ENCODE measurements at regions not wholly inside any gene's neighbourhood (a gene's known extent, or its start where the extent isn't known, plus 50 kb on each side); places are given as distances from the start of the nearest gene placed in this dataset.

DNA sequence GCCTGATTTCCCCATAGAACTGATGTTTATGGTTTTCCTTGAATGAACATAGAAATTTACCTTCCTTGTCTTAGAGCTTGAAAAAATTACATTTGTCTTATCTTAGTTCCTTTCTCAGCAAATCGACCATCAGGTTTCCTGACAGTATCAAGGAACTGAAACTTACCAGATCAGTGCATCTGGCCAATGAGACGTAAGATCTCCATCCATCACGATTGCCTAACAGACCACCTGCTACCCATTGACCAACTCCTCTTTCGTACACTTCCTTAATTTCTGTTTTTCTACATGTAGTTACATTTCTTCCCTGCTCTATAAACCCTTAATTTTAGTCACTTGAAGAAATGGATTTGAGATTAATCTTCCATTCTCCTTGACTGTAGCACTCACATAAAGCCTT is 57.4 kb upstream of the TMPRSS15 start:
- DNase-seq = no peak

DNA sequence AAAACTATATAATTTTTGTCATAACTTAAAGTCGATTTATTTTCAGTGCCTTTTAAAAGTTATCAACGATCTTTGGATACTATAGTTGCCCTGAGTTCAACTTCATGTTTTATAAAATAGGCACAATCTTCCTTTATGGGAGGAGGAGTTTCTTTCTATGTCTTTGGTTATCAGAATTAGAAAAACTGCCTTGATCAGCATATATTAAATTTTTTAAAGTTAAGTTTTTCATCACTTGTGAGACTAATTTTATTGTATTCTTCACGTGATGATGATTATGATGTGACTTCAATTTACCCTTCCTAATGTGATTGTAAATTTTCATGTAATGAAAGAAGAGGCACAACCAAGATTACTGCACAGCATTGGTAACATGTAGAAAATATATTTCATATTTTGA is 58.2 kb upstream of the TMPRSS15 start:
- no peak for DNase-seq

DNA sequence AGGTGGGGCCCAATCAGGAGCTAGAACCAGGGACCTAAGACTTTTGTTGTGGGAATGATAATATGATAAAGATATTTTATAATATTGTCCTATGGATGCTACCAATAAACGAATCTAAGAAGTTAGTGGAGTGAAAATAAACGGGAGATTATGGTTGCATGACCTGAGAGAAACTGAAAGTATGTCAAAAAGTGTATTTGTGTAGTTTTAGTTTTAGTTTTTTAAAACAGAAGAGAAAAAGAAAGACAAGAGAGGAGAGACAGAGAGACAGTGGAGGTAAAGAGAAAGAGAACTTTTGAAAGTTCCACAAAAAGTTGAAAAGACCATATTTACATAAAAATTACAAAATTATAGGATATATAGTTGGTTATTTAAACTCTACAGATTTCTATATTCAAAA is 64.1 kb upstream of the TMPRSS15 start:
- DNase-seq = no peak

DNA sequence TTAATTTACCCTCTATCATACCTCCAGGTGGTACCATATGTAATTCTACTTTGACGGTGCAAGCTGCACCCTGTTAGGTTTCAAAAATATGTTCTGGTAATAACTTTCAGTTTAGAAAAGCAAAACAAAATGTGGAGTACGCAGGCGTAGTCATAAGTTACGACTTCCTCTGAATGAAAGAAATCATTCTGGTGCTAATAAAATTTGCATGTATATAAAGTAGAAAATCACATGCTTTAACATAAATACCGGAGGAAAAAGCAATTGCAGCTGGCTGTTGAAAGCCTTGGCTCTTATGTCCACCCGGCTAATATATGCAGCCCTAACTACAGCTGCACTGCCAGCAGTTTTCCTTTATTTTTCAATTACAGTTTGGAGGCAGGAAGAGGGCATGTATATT is 65.2 kb upstream of the TMPRSS15 start:
- peak; percentile 9 for DNase-seq

DNA sequence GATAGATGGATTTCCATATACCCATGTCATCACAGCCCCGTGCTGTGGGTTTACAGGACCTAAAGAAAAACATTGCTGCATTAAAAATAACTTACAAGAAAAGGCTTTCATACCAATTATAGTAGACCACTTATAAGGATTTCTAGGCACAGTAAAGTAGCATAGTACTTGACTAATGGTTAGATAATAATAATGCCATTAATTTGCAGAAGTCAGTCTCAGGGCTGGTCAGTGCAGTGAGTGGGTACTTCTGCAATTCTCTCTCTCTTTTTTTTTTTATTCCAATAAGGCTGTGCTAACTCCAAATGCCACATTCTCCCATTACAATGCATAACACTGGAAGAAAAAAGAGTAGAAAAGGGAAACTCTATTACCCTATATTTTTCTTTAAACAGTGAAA is 73.1 kb upstream of the TMPRSS15 start:
- no peak for DNase-seq

DNA sequence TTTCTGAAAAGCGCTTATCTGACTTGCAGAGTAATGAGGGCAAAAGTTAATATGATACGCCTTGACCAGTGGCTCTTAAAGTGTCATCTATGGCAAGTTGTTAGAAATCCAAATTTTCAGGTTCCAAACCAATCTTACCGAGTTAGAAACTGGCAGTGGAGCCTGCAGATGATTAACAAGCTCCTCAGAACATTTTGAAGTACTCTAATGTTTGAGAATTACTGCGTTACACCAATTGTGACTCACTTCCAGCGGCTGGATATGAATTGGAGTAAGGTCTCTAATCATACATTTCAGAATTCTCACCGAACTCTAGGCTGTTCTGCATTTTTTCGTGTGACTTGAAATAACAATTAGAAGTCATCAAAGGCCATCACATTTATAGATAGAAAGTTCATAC is 73.5 kb upstream of the TMPRSS15 start:
- no peak for DNase-seq

DNA sequence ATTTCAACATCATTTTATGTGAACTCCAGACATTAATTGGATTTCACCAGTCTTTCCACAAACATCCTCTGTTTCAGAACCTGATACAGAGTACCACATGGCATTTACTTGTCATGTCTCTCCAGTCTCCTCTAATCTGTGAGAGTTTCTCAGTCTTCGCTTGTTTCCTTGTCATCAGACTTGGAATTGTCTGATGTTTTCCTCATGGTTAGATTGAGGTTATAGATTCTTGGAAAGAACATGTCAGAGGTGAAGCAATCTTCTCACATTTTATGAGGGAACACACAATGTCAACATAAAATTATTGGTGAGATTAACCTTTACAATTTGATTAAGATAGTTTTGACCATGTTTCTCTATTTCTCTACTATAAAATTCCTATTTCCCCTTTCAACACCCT is 74.9 kb upstream of the TMPRSS15 start:
- DNase-seq = no peak

DNA sequence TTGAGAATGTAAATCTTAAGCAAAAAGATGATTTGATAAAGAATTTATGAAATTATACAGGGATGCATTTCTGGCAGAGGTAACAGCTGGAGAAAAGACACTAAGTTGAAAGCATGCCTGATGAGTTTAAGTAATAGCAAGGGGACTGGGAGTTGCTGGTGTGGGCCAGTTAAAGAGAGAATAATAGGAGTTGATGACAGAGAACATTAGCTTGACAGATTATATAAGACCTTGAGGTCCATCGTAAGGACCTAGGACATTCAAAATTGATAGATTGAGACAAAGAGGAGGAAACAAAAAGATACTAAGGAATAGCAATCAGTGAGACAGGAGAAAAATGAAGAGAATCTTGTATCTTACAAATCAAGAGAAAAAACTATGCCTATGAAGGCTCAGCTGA is 84.7 kb upstream of the TMPRSS15 start:
- no peak for DNase-seq

DNA sequence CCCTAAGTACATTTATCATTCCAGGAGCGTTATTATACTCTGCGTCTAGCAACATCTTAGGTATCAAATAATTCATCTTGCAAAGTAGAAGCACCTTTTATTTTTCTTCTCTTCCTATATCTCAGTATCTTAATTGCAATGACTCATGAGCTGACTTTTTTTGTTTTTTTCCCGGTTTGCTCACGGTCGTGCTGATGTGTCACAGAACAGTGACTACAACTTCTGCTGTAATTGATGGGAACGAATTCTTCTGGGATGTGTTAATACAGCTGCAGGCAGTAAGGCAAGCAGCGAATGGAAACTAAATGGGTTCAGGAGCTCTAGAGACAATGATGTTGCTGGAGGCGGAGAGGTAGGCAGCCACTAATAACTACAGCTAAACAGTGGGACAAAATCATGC is 89.8 kb upstream of the TMPRSS15 start:
- DNase-seq = no peak

DNA sequence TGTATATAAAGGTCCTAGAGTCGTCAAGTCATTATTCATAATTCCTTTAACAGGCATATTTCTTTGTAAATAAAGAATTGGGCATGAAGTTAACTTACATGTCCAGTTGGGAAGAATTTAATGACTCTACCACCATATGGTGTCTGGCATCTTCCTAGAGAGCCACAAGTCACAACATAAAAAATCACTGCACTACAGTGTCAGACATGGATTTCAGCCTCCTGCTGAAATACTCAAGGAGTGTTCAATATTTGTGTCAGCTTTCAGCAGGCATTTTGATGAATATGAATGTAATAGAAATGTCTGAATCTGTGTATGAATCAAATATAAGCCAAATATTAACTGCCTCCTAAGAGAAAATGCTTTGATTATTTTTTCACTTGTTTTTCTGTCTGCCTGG is 91.9 kb upstream of the TMPRSS15 start:
- no peak for DNase-seq

DNA sequence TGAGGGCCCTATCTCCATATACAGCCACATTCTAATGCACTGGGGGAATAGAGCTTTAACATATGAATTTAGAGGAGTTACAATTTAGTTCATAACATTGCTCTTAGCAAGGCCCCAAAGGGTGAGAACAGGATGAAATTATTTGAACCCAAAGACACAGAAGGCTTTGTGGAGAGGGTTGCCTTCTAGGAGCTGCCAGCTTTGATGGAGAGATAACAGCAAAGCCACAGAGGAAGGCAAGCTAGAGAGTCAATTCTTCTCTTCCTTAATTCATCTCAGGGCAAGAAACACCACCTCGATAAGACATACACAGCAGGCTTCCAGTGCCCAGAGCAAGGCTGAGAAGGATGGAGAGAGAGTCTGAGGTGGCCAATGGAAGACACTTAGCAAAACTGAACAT is 94.8 kb upstream of the TMPRSS15 start:
- no peak for DNase-seq

DNA sequence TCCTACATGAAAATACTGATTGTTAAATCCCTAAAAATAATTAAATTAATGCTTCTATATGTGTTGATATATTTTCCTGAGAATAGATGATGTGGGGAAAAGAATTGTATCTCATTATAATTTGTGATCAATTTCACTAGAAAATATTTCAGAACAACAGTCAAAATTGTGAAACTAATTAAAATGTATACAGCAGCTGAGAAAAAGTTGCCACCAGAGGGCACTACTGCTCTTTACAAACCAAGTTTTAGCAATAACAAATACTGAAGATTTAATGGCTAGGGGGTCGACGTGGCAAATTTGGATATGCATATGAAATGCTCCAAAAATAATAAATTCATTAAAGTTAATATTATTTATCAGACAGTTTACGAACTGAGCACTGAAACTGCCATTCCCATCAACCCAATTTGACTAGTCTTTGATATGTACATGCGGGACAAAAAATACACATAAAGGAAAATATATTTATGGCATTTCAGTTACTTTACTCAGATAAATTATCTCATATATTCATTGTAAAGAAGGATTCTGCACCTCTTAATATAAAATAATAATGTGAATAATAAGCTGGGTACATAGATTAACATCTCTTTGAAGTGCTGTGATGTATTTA is 96.3 kb upstream of the TMPRSS15 start:
- DNase-seq = peak; percentile 15

DNA sequence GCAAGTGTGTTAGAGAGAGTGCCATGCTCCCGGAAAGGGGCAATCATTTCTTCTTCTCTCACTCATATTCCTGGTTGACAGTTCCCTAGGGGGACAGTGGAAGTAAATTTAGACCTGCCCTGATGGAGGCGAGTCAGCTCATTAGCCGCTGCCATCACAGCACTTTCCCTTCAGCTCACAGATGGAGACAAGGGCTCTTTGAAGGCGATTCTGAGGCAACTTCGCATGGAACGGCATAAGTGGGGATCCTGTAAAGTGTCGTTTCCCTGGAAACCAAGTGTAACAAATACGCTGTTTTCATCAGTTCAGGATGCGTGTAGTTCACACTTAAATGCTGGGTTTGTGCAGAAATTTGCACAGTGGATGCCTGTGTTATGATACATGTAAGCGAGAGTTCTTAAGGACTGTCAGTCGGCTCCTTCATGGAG is 114.5 kb upstream of the TMPRSS15 start:
- no peak for DNase-seq

DNA sequence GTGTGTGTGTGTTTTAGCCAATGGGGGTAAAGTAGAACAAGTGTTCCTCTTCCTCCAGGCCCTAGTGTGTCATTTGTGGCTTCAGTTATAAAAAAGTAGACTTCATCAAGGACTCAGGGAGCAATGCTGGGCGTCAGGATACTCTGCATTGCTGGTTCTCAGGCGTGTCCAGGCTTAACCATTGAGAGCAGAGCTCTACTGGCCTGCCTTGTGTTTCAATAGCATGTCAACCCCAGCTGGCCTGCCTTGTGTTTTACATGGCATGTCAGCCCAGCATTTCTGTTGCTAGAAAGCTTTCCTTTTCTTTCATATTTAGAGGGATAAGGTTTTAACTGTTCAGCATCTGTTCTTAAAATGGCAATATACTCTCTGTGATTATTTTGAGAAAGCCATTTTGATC is 117.6 kb upstream of the TMPRSS15 start:
- DNase-seq = no peak

DNA sequence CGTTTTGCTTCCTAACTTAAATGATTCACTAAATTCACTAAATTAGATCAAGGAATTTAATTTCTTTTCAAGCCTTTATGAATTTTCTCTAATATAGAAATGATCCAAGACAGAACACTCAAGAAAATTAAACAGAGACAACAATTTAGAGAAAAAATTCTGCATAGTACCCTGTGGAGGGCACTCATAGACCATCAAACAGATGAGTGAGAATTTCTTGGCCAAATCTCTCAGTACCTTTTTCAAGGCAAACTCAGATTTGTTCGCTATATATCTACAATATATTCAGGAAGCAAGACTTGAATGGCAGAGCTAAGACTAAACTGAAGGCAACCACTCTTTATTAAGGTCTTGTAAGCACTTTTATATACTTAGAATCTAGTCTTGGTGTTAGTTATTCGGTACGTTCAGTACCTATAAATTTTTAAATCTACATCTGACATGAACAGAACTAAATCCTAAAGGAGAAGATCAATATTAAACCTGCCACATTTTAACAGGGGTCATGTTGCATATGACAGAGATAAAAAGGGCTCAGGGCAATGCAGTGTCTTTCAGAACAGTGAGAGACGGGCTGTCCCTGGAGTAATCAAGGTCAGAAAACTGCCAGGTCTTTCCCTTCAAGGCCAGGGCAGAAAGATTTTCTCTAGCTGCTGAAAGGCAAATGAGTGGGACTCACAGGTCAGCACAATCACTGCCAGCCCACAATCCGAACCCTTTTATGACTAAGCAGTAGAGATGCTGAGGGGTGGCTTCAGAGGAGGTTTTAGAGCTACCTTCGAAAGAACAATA is 118.8 kb upstream of the TMPRSS15 start:
- DNase-seq = no peak

DNA sequence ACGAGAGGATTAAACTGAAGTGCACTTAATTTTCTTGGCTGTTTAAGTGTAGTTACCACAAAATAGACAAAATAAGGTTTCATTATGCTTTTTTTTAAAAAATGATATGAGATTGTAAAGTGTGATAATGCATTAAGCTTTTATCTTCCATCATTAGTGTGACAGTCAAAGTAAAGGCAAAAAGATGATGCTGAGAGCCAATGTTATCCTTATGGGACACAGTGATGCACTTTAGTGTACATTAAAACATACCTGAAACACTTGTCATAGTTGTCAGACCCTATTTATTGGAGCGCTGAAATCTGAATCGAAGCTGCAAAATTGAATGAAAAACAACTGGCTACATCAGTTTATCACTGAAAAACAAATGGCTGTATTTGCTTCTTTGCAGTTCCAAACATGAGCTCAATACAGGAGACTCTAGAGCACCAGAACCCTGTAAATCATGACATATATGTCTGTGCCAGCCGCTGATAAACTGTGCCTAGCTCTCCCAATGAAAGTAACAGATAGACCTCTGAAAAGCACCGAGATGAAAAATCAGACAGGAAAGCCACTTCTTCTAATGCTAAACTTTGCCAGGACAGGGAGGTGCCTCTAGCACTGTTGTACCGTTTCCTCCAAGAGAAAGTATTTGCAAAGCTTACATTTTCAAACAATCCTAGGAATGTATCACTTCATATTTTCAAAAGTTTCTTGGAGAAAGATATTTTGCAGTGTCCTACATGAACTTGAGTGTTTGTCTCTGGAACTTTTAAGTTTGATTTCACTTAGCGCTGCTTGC is 120.7 kb upstream of the TMPRSS15 start:
- no peak for DNase-seq

DNA sequence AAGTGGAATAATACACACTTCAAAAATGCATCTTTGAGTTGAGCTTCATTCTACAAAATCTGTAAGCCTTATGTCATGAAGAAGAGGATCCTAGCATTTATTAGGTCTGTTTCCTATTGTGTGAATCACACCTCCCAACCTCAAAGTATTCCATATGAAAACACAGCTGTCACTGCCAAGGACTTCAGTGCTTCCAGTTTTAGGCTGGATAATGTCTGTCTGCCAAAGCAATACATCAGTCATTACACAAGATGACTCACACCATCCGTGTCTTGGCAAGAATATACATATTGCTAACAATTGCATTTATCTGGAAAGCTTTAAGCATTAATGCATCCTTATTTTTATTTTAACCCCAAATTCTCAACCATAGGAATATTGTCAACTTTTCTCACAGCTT is 125.7 kb upstream of the TMPRSS15 start:
- no peak for DNase-seq

DNA sequence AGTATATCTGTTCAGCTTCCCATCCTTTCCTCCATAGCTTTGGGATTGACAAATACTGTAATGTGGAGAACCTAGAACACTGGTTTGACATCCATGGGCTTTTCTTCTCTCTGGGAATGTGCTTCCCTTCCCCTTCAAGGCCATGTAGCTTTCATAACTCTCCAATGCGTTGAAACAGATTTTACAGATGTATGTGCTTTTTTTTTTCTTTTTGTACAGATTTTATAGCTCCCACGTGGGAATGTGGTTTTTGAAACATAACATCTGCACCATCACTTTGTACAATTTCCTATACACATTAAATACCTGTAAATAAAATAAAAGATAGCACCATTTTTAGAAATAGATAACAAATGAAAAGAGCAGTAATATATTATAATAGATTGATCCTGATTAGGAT is 138.5 kb upstream of the TMPRSS15 start:
- DNase-seq = no peak

DNA sequence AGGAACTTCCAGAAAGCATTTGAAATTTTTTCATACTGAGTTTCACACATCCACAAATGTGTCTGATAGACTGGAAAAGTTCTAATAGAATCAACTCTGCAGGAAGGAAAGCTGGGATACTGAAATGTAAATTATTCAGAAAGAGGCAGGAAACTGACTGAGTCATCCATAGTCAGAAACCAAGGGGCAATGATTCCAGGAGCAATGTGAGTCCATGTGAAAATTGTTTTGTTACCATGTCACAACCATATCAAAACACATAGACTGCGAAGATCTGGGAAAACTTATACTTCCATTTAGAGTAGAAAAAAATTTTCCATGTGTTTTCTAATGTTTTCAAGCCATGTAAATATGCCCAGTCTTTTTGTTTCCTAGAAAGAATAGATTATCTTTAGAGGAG is 142.3 kb upstream of the TMPRSS15 start:
- DNase-seq = no peak

DNA sequence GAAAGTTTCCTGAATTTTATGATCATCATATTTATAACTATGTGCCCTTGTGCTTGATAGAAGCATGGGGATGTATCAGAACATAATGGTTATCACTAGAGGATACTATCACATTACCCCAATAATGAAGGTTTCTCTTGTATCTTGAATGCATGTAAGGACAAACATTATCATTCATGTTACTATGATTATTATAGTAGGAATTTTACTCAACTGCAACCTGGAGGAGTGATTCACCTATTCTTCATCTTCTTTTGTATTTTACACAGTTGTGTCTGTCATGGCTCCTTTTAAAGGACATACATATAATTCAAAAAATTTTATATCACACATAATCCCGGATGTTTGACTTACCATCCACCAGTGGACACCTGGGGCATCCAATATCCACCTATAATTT is 143.8 kb upstream of the TMPRSS15 start:
- DNase-seq = no peak

DNA sequence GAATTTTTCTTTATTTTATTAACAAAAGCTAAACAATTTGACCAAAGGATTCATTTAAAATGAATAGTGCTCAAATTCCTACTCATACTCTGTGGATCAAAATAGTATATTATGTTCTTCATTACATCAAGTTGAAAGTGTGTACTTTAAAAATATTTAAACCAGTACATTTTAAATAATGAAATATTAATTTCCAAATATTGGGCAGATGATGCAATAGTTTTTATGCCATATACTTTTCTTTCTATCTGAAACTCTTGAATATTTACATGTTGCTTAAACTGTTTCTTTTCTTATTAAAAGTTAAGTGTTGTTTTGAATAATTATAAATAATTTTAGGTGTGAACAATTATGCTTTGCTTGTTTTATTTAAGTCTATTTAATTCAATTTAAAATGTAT is 144.7 kb upstream of the TMPRSS15 start:
- DNase-seq = no peak

DNA sequence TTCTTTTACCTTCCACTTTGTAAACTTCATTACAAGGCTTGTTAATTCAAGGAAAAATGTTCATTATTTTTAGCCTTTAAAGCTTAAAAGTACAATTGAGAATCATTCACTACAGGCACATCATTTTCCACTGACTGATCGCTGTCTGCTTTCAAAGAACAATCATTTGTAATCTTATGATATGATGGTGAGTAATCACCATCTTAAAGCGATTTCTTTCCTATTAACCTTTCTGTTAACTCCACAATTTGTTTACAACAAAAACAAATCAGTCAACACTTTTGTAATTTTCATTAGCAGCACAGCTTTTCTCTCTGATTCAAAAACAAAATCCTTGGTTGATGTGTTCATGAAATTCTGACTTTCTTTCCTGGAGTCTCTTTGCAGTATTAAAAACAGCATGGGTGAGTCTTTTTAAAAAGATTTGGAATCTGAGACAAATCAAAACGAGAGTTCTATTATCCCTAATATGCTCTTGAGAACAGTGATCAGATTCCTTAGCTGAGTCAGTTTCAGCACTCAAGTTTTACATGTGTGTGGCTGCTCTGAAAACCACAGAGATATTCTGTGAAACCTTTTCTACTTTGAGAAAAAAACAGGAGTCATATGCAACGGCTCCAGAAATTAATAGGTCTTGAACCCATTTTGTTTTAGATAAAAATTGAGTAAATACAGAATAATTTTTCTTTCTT is 145.8 kb upstream of the TMPRSS15 start:
- DNase-seq = no peak

DNA sequence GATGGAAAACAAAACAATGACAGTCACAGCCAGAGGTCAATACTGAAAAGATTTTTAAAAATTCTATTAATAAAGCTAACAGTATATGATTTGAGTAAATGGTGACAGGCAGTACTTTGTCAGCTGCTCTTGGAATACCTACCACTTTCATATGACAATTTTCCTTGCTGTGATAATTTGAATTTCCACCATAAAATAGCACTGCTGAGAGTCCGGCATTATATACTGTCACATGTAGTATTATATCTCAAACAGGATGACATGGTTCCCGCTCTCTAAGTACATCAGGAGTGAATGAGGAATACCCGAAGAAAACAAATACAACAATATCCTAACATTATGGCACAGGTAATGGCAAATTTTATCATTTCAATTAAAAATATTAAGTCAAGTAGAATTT is 146.8 kb upstream of the TMPRSS15 start:
- DNase-seq = no peak

DNA sequence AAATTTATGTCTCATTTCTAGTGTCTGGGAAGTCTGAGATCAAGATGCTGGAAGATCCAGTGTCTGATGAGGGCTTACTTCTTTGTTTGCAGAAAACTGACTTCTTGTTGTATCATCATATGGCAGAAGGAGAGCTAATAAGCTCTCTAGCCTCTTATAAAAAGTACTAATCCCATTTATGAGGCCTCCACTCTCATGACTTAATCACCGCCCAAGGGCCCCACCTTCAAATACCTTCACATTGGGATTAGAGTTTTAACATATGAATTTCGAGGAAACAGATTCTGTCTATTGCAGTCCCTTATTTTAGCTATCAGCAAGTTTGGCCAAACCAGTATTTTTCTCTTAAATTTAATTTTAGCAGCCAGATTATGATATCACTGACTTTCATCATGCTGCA is 150.2 kb upstream of the TMPRSS15 start:
- DNase-seq = no peak
